GM12878 (cell line): ENCODE measurements at regions not wholly inside any gene's neighbourhood (a gene's known extent, or its start where the extent isn't known, plus 50 kb on each side); places are given as distances from the start of the nearest gene placed in this dataset.

Source experiments
- ATAC-seq: fragments of 200-7000 bp; cut with Tn5 transposase; 3 replicates; pipeline ENCODE4 v1.9.1; 2020; ENCODE audit warnings: mild to moderate bottlenecking, moderate library complexity
- BruUV-seq: library from RNA; stranded (reverse); fragments of 400-500 nt; replicated peaks from 2 replicates; lab custom pipeline; 2021; lab: Mats Ljungman, UMichigan
- CTCF ChIA-PET: fragments of 300-600 bp; sonication (Branson Sonifier 250); formaldehyde crosslinking; extraction: SDS; loops from one replicate; lab custom pipeline; 2021; ENCODE audit warnings: inconsistent platforms; lab: Yijun Ruan, JAX
- POLR2A ChIA-PET: fragments of 350-600 bp; formaldehyde crosslinking; extraction: SDS; loops from one replicate; lab custom pipeline; 2021; ENCODE audit warnings: inconsistent platforms; lab: Charles Lee
- RAD21 ChIA-PET: fragments of 300-600 bp; sonication (Branson Sonifier 250); formaldehyde crosslinking; loops from one replicate; lab custom pipeline; 2023; ENCODE audit warnings: antibody characterized with exemption; ENCODE audit not compliant: unreplicated experiment; lab: Charles Lee
- SMC1A ChIA-PET: fragments of 300-600 bp; sonication (Branson Sonifier 250); formaldehyde crosslinking; loops from one replicate; lab custom pipeline; 2023; ENCODE audit not compliant: unreplicated experiment, uncharacterized antibody; lab: Charles Lee
- DNase-seq: peaks from one replicate; pipeline ENCODE4 v3.0.0-alpha.2; 2011; ENCODE audit warnings: low read depth, low spot score
- FAIRE-seq: peaks from 3 replicates; lab custom pipeline; 2011; peaks lifted over from hg19 to GRCh38; lab: Jason Lieb, UNC
- H2AFZ ChIP-seq: 2 replicates; pipeline ENCODE4 v1.6.0; 2011; ENCODE audit warnings: low read depth, low read length, control low read depth; ENCODE audit not compliant: control insufficient read depth
- H3K27ac ChIP-seq: 2 replicates; pipeline ENCODE4 v1.5.1; 2011; ENCODE audit warnings: control low read depth; ENCODE audit not compliant: control insufficient read depth, insufficient read depth
- H3K27me3 ChIP-seq, 2 experiments: replicated peaks in 1 of 2; 2 replicates each; pipeline versions ENCODE4 v1.6.0 to v1.6.1; 2011; ENCODE audit warnings: low read length in 1 of 2; ENCODE audit not compliant: control insufficient read depth in 2 of 2, insufficient read depth in 2 of 2
- H3K36me3 ChIP-seq, 2 experiments: 2 replicates each; pipeline ENCODE4 v1.5.1; 2011; ENCODE audit warnings: low read length in 1 of 2; ENCODE audit not compliant: control insufficient read depth in 2 of 2, insufficient read depth in 2 of 2
- H3K4me1 ChIP-seq: 2 replicates; pipeline ENCODE4 v1.6.1; 2011; ENCODE audit warnings: mild to moderate bottlenecking, low read length, moderate library complexity, mixed read lengths; ENCODE audit not compliant: control insufficient read depth, insufficient read depth
- H3K4me2 ChIP-seq: 2 replicates; pipeline ENCODE4 v1.6.0; 2011; ENCODE audit warnings: control low read depth; ENCODE audit not compliant: control insufficient read depth, insufficient read depth
- H3K4me3 ChIP-seq: fragments of 200-600 bp; sonication (generic); 2 replicates; pipeline ENCODE4 v1.5.1; 2016
- H3K79me2 ChIP-seq: 2 replicates; pipeline ENCODE4 v1.6.0; 2011; ENCODE audit warnings: low read length; ENCODE audit not compliant: control insufficient read depth, insufficient read depth
- H3K9ac ChIP-seq: 2 replicates; pipeline ENCODE4 v1.8.0; 2011; ENCODE audit warnings: low read length, control low read depth, mixed read lengths; ENCODE audit not compliant: control insufficient read depth, insufficient read depth
- H3K9me3 ChIP-seq: replicated peaks from 3 replicates; pipeline ENCODE4 v1.5.1; 2011; ENCODE audit warnings: mild to moderate bottlenecking, low read length; ENCODE audit not compliant: control insufficient read depth, insufficient read depth
- H4K20me1 ChIP-seq: 2 replicates; pipeline ENCODE4 v1.6.0; 2011; ENCODE audit not compliant: control insufficient read depth, insufficient read depth
- BACH1 ChIP-seq: fragments of 450-650 bp; IDR thresholded peaks from 2 replicates; pipeline ENCODE4 v1.6.1; 2017; ENCODE audit warnings: mild to moderate bottlenecking, borderline replicate concordance
- HCFC1 ChIP-seq: fragments of 150-350 bp; IDR thresholded peaks from 2 replicates; pipeline ENCODE4 v1.6.1; 2014; ENCODE audit warnings: low read length
- MAX ChIP-seq: IDR thresholded peaks from 2 replicates; pipeline ENCODE4 v1.6.1; 2012; ENCODE audit warnings: low read depth, low read length, improper control_type of control experiment
- PBX3 ChIP-seq: IDR thresholded peaks from 2 replicates; pipeline ENCODE4 v1.6.1; 2011; ENCODE audit warnings: mild to moderate bottlenecking, low read depth, low read length, moderate library complexity; ENCODE audit not compliant: insufficient replicate concordance
- POU2F2 ChIP-seq: IDR thresholded peaks from 3 replicates; pipeline ENCODE4 v1.6.1; 2011; ENCODE audit warnings: low read depth, mild to moderate bottlenecking, low read length, borderline replicate concordance
- RBBP5 ChIP-seq: fragments of 200-600 bp; sonication (generic); conservative IDR thresholded peaks from 2 replicates; pipeline ENCODE4 v1.6.1; 2016
- RELB ChIP-seq: fragments of 450-650 bp; IDR thresholded peaks from 2 replicates; pipeline ENCODE4 v1.6.1; 2017; ENCODE audit warnings: low read depth, mild to moderate bottlenecking, moderate library complexity
- SPI1 ChIP-seq: IDR thresholded peaks from 2 replicates; pipeline ENCODE4 v1.6.1; 2011; ENCODE audit warnings: low read depth, mild to moderate bottlenecking, low read length, moderate library complexity, borderline replicate concordance; ENCODE audit not compliant: insufficient read depth
- USF1 ChIP-seq: IDR thresholded peaks from 2 replicates; pipeline ENCODE4 v1.6.1; 2011; ENCODE audit warnings: borderline replicate concordance, low read depth, mild to moderate bottlenecking, moderate library complexity, mixed read lengths, low read length; ENCODE audit not compliant: insufficient read depth; ENCODE audit errors: extremely low read length
- ZNF274 ChIP-seq: IDR thresholded peaks from one replicate; pipeline ENCODE4 v1.8.0; 2011; ENCODE audit not compliant: insufficient read length, insufficient read depth
- ZNF384 ChIP-seq: IDR thresholded peaks from 2 replicates; pipeline ENCODE4 v1.6.1; 2012; ENCODE audit warnings: low read depth, mild to moderate bottlenecking, low read length, improper control_type of control experiment, borderline replicate concordance
- ZSCAN29 ChIP-seq: fragments of 450-650 bp; IDR thresholded peaks from 2 replicates; pipeline ENCODE4 v1.6.1; 2017; ENCODE audit warnings: mild to moderate bottlenecking, moderate library complexity
- WGBS: methylation state at CpG from one replicate; pipeline ENCODE4 v1.1.6; 2016; ENCODE audit warnings: low lambda C conversion rate; ENCODE audit not compliant: insufficient replicate concordance, insufficient coverage; ENCODE audit errors: missing lambda C conversion rate; 5-methylcytosine and 5-hydroxymethylcytosine counted together
- in situ Hi-C: fragments of 300-500 bp; cut with MboI; formaldehyde crosslinking; loops from 9 replicates; pipeline ENCODE4 v1.14.3; 2018; ENCODE audit warnings: mixed read lengths
- intact Hi-C: fragments of 100-400 bp; cut with micrococcal nuclease; formaldehyde crosslinking; loops from one replicate; pipeline ENCODE4 v1.14.2; 2022; ENCODE audit not compliant: unreplicated experiment

GRCh38 chr3:22585911-22586310 is 617.2 kb upstream of the UBE2E2 start:
- H3K36me3 ChIP-seq: no peaks in the 10 kb centered on the region
- ATAC-seq (no peak), FAIRE-seq (no peak), DNase-seq (no peak)
- intact Hi-C loops (no loop called here), in situ Hi-C loops (no loop called here)
- WGBS: 16% methylated on average over 2 of the region's 2 CpGs
- no peak overlapping the region for H3K27ac ChIP-seq
- H3K9me3 ChIP-seq: no peaks in the 10 kb centered on the region
- ChIA-PET SMC1A (interaction anchor here (1.0 to 1.2 kb wide), 2 partner anchors 10 to 23 kb away, joined by 3 read pairs; no protein-coding TSS in a partner anchor), RAD21 (interaction anchor here (1.0 kb wide), 1 partner anchor 22 kb away, joined by 3 read pairs; no protein-coding TSS in a partner anchor), POLR2A (no interaction called here), CTCF (no interaction called here)
- no peaks in the 10 kb centered on the region for H4K20me1 ChIP-seq
- no peak overlapping the region for H3K9ac ChIP-seq
- H3K79me2 ChIP-seq: no peaks in the 10 kb centered on the region
- no peak for TF ChIP-seq ZSCAN29
- no peak for TF ChIP-seq PBX3
- TF ChIP-seq BACH1: no peak
- no peak for TF ChIP-seq HCFC1
- no peak for TF ChIP-seq RBBP5
- no peak for TF ChIP-seq SPI1
- no peak for TF ChIP-seq MAX
- no peak for TF ChIP-seq ZNF274
- TF ChIP-seq RELB: no peak
- no peak for TF ChIP-seq USF1
- no peak for TF ChIP-seq ZNF384
- no peak for TF ChIP-seq POU2F2
- no peaks in the 10 kb centered on the region for H3K27me3 ChIP-seq
- no peaks in the 10 kb centered on the region for H3K4me1 ChIP-seq
- BruUV-seq: no TSS peak
- no peak overlapping the region for H3K4me2 ChIP-seq
- H3K4me3 ChIP-seq: no peak overlapping the region
- no peak overlapping the region for H2AFZ ChIP-seq
